OCI-LY7 (cell line): ENCODE measurements at regions not wholly inside any gene's neighbourhood (a gene's known extent, or its start where the extent isn't known, plus 50 kb on each side); places are given as distances from the start of the nearest gene placed in this dataset.

Experiments used
- CTCF ChIP-seq: fragments of 200-600 bp; sonication (generic); conservative IDR thresholded peaks from 2 replicates; pipeline ENCODE4 v1.5.1; 2014; ENCODE audit warnings: mild to moderate bottlenecking, antibody characterized with exemption, low read length, moderate library complexity, mixed read lengths
- EZH2phosphoT487 ChIP-seq: fragments of 200-600 bp; sonication (generic); IDR thresholded peaks from 2 replicates; pipeline ENCODE4 v1.6.1; 2018; ENCODE audit warnings: low read depth, borderline replicate concordance, mild to moderate bottlenecking, mixed run types, antibody characterized with exemption, low read length, moderate library complexity, mixed read lengths

GRCh38 chr2:66275984-66276383 lies 158.9 kb upstream of the MEIS1 start:
- no peak for TF ChIP-seq CTCF
- TF ChIP-seq EZH2phosphoT487, result no peak
